ENCODE measurements at regions not wholly inside any gene's neighbourhood (a gene's known extent, or its start where the extent isn't known, plus 50 kb on each side); places are given as distances from the start of the nearest gene placed in this dataset.
"Not testable (repeated sequence)": the region's sequence is repeated elsewhere in the genome, so short reads cannot be mapped to it uniquely, and the experiment has no call there.

DNA sequence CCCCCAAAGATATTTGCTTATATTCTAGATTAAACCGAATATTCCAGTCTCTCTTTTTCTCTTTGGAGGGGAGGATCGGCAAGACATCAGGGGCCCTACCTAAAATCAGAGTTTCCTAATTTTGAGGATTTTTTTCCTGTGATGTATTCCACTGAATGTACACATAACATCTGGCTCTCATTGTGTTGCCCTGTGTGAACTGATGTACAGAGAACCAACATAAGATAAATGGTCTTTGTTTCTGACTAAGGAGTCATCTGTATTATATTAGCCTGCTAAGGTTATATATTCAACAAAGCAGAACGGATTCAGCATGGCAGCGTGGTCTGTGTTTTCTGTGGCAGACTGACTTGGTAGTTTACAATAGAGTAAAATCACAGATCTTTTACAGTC, 114.8 kb upstream of the NCAM2 start:
- intact Hi-C loops (cut with micrococcal nuclease): loop anchor here (5.0 kb wide), 1 partner anchor 431 kb away; no protein-coding TSS in a partner anchor
- no peak for TF ChIP-seq CTCF (IDR thresholded peaks at IDR 0.05; ENCODE audit: unreplicated experiment)
- CTCF ChIA-PET: interaction anchor here (0.9 kb wide), 1 partner anchor 10 kb away, joined by 6 read pairs; no protein-coding TSS in a partner anchor
- no peak for DNase-seq (ENCODE audit: unreplicated experiment)
- POLR2A ChIA-PET: no interaction called here
- H3K4me1 Mint-ChIP-seq (ENCODE audit: insufficient read depth, unreplicated experiment): peaks cover 10% of the 10 kb centered on the region
- no peaks in the 10 kb centered on the region for H3K36me3 Mint-ChIP-seq (ENCODE audit: insufficient read depth, unreplicated experiment)
- no peak overlapping the region for H3K4me3 Mint-ChIP-seq (ENCODE audit: unreplicated experiment)
- H3K27ac Mint-ChIP-seq (ENCODE audit: low read depth, unreplicated experiment): no peak overlapping the region
- H3K9me3 Mint-ChIP-seq (ENCODE audit: unreplicated experiment): no peaks in the 10 kb centered on the region
- H3K27me3 Mint-ChIP-seq (ENCODE audit: insufficient read depth, unreplicated experiment): no peaks in the 10 kb centered on the region
- no TSS peak for BruUV-seq (replicated peaks)

- DNase-seq (ENCODE audit: unreplicated experiment): peak; percentile 3
- Mint-ChIP-seq H3K36me3 (ENCODE audit: insufficient read depth, unreplicated experiment) (no peaks in the 10 kb centered on the region), H3K4me3 (ENCODE audit: unreplicated experiment) (peak overlapping the region; percentile 9), H3K27ac (ENCODE audit: low read depth, unreplicated experiment) (peak overlapping the region; percentile 42), H3K4me1 (ENCODE audit: insufficient read depth, unreplicated experiment) (no peaks in the 10 kb centered on the region), H3K9me3 (ENCODE audit: unreplicated experiment) (no peaks in the 10 kb centered on the region), H3K27me3 (ENCODE audit: insufficient read depth, unreplicated experiment) (no peaks in the 10 kb centered on the region)
- ChIA-PET CTCF (interaction anchor here (0.6 to 0.7 kb wide), 3 partner anchors 10 to 1126 kb away, joined by 3 read pairs; no protein-coding TSS in a partner anchor), POLR2A (interaction anchor here (0.7 kb wide), 3 partner anchors 1231 to 1969 kb away, joined by 3 to 4 read pairs (median 3); no protein-coding TSS in a partner anchor)
- no TSS peak for BruUV-seq (replicated peaks)
- intact Hi-C loops (cut with micrococcal nuclease): no loop called here
- no peak for TF ChIP-seq CTCF (IDR thresholded peaks at IDR 0.05; ENCODE audit: unreplicated experiment)
Observed at GRCh38 chr21:20902511-20902910, 95.7 kb upstream of the NCAM2 start.

GRCh38 chr21:20902998-20903397, 95.2 kb upstream of the NCAM2 start:
- intact Hi-C loops (cut with micrococcal nuclease): no loop called here
- Mint-ChIP-seq H3K27me3 (ENCODE audit: insufficient read depth, unreplicated experiment) (no peaks in the 10 kb centered on the region), H3K4me3 (ENCODE audit: unreplicated experiment) (peak overlapping the region; percentile 9), H3K4me1 (ENCODE audit: insufficient read depth, unreplicated experiment) (no peaks in the 10 kb centered on the region), H3K9me3 (ENCODE audit: unreplicated experiment) (no peaks in the 10 kb centered on the region), H3K27ac (ENCODE audit: low read depth, unreplicated experiment) (peak overlapping the region; percentile 42), H3K36me3 (ENCODE audit: insufficient read depth, unreplicated experiment) (no peaks in the 10 kb centered on the region)
- ChIA-PET POLR2A (interaction anchor here (0.7 kb wide), 3 partner anchors 1232 to 1969 kb away, joined by 3 to 4 read pairs (median 3); no protein-coding TSS in a partner anchor), CTCF (interaction anchor here (0.7 kb wide), 2 partner anchors 72 to 1127 kb away, joined by 3 read pairs; no protein-coding TSS in a partner anchor)
- TF ChIP-seq CTCF (IDR thresholded peaks at IDR 0.05; ENCODE audit: unreplicated experiment): no peak
- DNase-seq (ENCODE audit: unreplicated experiment): no peak
- no TSS peak for BruUV-seq (replicated peaks)

DNA sequence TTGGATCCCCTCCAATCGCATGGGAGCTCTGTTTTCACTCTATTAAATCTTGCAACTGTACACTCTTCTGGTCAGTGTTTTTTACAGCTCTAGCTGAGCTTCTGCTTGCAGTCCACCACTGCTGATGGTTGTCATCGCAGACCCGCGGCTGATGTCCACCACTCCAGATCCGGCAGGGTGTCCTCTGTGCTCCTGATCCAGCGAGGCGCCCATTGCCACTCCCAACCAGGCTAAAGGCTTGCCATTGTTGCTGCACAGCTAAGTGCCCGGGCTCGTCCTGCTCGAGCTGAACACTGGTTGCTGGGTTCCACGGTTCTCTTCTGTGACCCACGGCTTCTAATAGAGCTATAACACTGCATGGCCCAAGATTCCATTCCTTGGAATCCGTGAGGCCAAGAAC, 70.7 kb upstream of the NCAM2 start:
- H3K4me1 Mint-ChIP-seq (ENCODE audit: insufficient read depth, unreplicated experiment); CTCF ChIA-PET: not testable (repeated sequence)

GRCh38 chr21:20942523-20942922, 55.7 kb upstream of the NCAM2 start:
- intact Hi-C loops (cut with micrococcal nuclease): no loop called here
- Mint-ChIP-seq H3K9me3 (ENCODE audit: unreplicated experiment) (peaks cover 8% of the 10 kb centered on the region), H3K27ac (ENCODE audit: low read depth, unreplicated experiment) (no peak overlapping the region), H3K36me3 (ENCODE audit: insufficient read depth, unreplicated experiment) (no peaks in the 10 kb centered on the region), H3K4me1 (ENCODE audit: insufficient read depth, unreplicated experiment) (peaks cover 5% of the 10 kb centered on the region), H3K27me3 (ENCODE audit: insufficient read depth, unreplicated experiment) (no peaks in the 10 kb centered on the region), H3K4me3 (ENCODE audit: unreplicated experiment) (no peak overlapping the region)
- BruUV-seq (replicated peaks): no TSS peak
- no peak for TF ChIP-seq CTCF (IDR thresholded peaks at IDR 0.05; ENCODE audit: unreplicated experiment)
- ChIA-PET POLR2A (no interaction called here), CTCF (no interaction called here)
- DNase-seq (ENCODE audit: unreplicated experiment): no peak

More for the DNA sequence above, 70.7 kb upstream of the NCAM2 start:
- H3K9me3 Mint-ChIP-seq (ENCODE audit: unreplicated experiment): peaks cover 23% of the 10 kb centered on the region
- intact Hi-C loops (cut with micrococcal nuclease); H3K36me3 Mint-ChIP-seq (ENCODE audit: insufficient read depth, unreplicated experiment); POLR2A ChIA-PET; DNase-seq (ENCODE audit: unreplicated experiment); BruUV-seq (replicated peaks); H3K4me3 Mint-ChIP-seq (ENCODE audit: unreplicated experiment); H3K27ac Mint-ChIP-seq (ENCODE audit: low read depth, unreplicated experiment); H3K27me3 Mint-ChIP-seq (ENCODE audit: insufficient read depth, unreplicated experiment): not testable (repeated sequence)
